ENCODE measurements at regions not wholly inside any gene's neighbourhood (a gene's known extent, or its start where the extent isn't known, plus 50 kb on each side); places are given as distances from the start of the nearest gene placed in this dataset.

GRCh38 chr2:8121022-8121825 is 560.6 kb upstream of the ID2 start:
- no peaks in the 10 kb centered on the region for H3K36me3 ChIP-seq (ENCODE audit: control insufficient read depth, low read length)
- H3K4me3 ChIP-seq (ENCODE audit: low read length): no peak overlapping the region
- H3K9me3 ChIP-seq (ENCODE audit: control insufficient read depth, insufficient read depth, low read length): no peaks in the 10 kb centered on the region
- no peak for TF ChIP-seq EZH2phosphoT487 (IDR thresholded peaks at IDR 0.05; ENCODE audit: borderline replicate concordance, low read length)
- no peaks in the 10 kb centered on the region for H3K79me2 ChIP-seq (ENCODE audit: control insufficient read depth, low read length)
- no peaks in the 10 kb centered on the region for H3F3A ChIP-seq (ENCODE audit: control insufficient read depth, insufficient read depth)
- no peak overlapping the region for H3K4me2 ChIP-seq (ENCODE audit: low read length)
- no peak overlapping the region for H3K27ac ChIP-seq (ENCODE audit: low read depth, low read length)
- peaks cover 7% of the 10 kb centered on the region for H3K4me1 ChIP-seq (ENCODE audit: control insufficient read depth, low read length)
- no peaks in the 10 kb centered on the region for H4K20me1 ChIP-seq (ENCODE audit: control insufficient read depth, insufficient read depth, low read depth, low read length)
- no peaks in the 10 kb centered on the region for H3K27me3 ChIP-seq (ENCODE audit: control insufficient read depth, low read length)
- no peaks in the 10 kb centered on the region for H3K9me2 ChIP-seq (replicated peaks; ENCODE audit: control insufficient read depth, low read length)

DNA sequence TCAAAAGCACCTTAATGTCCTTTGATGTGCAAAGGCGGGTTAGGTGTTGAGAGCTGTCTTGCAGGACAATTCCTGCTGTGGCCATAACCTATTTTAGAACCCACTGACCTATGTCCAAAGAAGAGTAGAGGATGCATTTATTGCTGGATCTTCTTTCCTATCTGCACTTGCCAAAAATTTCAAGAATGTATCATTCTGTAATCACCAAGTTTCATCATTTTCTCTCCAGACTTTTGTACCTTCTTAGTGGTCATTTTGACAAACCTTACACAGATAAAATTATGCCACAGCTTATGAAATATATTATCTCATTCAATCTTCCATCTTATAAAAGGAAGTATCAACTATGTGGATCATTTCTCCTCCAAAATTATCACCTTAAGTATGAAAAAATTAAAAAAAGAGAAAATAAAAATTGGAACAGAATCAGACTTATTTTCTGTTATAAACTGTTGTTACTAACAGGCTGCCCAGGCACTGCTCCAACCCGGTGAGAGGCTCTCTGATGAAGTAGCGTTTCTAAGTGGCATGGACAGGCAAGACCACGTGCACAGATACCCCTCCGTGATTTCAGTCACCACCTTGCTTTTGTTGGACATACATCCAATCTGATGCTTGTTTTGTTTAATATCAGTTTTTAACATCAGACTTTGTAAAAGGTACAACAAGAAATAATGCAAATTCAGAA is 559.9 kb upstream of the ID2 start:
- peaks cover under 1% of the 10 kb centered on the region; the same call in 1 of the 2 replicates for H3K4me1 ChIP-seq (ENCODE audit: control insufficient read depth, low read length)
- TF ChIP-seq EZH2phosphoT487 (IDR thresholded peaks at IDR 0.05; ENCODE audit: borderline replicate concordance, low read length) (no peak), CTCF (IDR thresholded peaks at IDR 0.05; ENCODE audit: low read depth, low read length, poor library complexity, severe bottlenecking) (no peak)
- H3K36me3 ChIP-seq (ENCODE audit: control insufficient read depth, low read length): no peaks in the 10 kb centered on the region
- no peaks in the 10 kb centered on the region for H3F3A ChIP-seq (ENCODE audit: control insufficient read depth, insufficient read depth)
- H3K9me3 ChIP-seq (ENCODE audit: control insufficient read depth, insufficient read depth, low read length): no peaks in the 10 kb centered on the region
- H3K79me2 ChIP-seq (ENCODE audit: control insufficient read depth, low read length): no peaks in the 10 kb centered on the region
- no peak overlapping the region for H3K27ac ChIP-seq (ENCODE audit: low read depth, low read length)
- no peak overlapping the region for H3K4me3 ChIP-seq (ENCODE audit: low read length)
- no peaks in the 10 kb centered on the region for H3K9me2 ChIP-seq (replicated peaks; ENCODE audit: control insufficient read depth, low read length)
- H4K20me1 ChIP-seq (ENCODE audit: control insufficient read depth, insufficient read depth, low read depth, low read length): no peaks in the 10 kb centered on the region
- H3K27me3 ChIP-seq (ENCODE audit: control insufficient read depth, low read length): no peaks in the 10 kb centered on the region
- H3K4me2 ChIP-seq (ENCODE audit: low read length): no peak overlapping the region

DNA sequence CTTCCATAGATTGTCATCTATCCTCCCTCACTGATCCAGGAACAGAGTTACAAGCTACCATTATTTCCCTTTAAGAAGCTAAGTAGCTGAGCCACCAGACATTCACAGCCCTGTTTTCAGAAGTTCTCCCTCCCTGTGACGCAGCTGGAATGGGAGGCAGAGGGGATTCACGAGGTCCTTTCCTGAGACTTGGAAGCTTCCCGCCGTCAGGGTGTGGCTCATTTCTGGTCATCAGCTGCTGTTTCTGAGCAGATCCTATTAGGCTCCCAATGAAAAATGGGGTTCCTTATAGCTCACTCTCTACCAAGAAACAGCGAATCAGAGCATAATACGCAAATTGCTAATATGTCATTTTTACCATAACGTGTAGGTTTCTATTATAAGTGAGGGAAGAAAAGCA is 559.3 kb upstream of the ID2 start:
- Histone ChIP-seq H3K4me2 (ENCODE audit: low read length) (no peak overlapping the region), H3K36me3 (ENCODE audit: control insufficient read depth, low read length) (no peaks in the 10 kb centered on the region), H3K79me2 (ENCODE audit: control insufficient read depth, low read length) (no peaks in the 10 kb centered on the region), H4K20me1 (ENCODE audit: control insufficient read depth, insufficient read depth, low read depth, low read length) (no peaks in the 10 kb centered on the region), H3F3A (ENCODE audit: control insufficient read depth, insufficient read depth) (no peaks in the 10 kb centered on the region), H3K4me1 (ENCODE audit: control insufficient read depth, low read length) (no peaks in the 10 kb centered on the region), H3K4me3 (ENCODE audit: low read length) (no peak overlapping the region), H3K9me2 (replicated peaks; ENCODE audit: control insufficient read depth, low read length) (no peaks in the 10 kb centered on the region), H3K27me3 (ENCODE audit: control insufficient read depth, low read length) (no peaks in the 10 kb centered on the region), H3K27ac (ENCODE audit: low read depth, low read length) (no peak overlapping the region), H3K9me3 (ENCODE audit: control insufficient read depth, insufficient read depth, low read length) (no peaks in the 10 kb centered on the region)
- no peak for TF ChIP-seq CTCF (IDR thresholded peaks at IDR 0.05; ENCODE audit: low read depth, low read length, poor library complexity, severe bottlenecking)

DNA sequence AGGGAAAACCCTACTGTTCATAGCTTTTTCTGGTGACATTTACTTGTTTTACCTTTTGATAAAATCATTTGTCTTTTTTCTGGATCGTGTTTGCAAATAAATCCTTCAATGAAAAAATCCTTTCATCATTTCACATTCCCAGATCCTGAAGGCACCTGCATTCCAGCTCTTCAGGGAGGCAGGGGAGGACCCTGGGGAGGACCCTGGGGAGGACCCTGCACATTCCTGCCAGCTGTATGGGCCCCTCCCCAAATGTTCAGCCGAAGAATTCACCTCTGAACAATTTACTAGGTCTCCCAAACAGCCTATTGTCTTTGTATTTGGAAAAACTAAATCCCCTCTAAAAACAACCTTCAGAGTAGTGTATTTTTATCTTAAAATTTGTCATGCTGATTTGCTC is 558.4 kb upstream of the ID2 start:
- no peak overlapping the region for H3K4me3 ChIP-seq (ENCODE audit: low read length)
- TF ChIP-seq CTCF (IDR thresholded peaks at IDR 0.05; ENCODE audit: low read depth, low read length, poor library complexity, severe bottlenecking) (no peak), EZH2phosphoT487 (IDR thresholded peaks at IDR 0.05; ENCODE audit: borderline replicate concordance, low read length) (no peak)
- H3K9me2 ChIP-seq (replicated peaks; ENCODE audit: control insufficient read depth, low read length): no peaks in the 10 kb centered on the region
- no peaks in the 10 kb centered on the region for H3K27me3 ChIP-seq (ENCODE audit: control insufficient read depth, low read length)
- no peaks in the 10 kb centered on the region for H3K79me2 ChIP-seq (ENCODE audit: control insufficient read depth, low read length)
- H3K36me3 ChIP-seq (ENCODE audit: control insufficient read depth, low read length): no peaks in the 10 kb centered on the region
- H3F3A ChIP-seq (ENCODE audit: control insufficient read depth, insufficient read depth): no peaks in the 10 kb centered on the region
- no peak overlapping the region for H3K27ac ChIP-seq (ENCODE audit: low read depth, low read length)
- H3K4me2 ChIP-seq (ENCODE audit: low read length): no peak overlapping the region
- H4K20me1 ChIP-seq (ENCODE audit: control insufficient read depth, insufficient read depth, low read depth, low read length): no peaks in the 10 kb centered on the region
- H3K4me1 ChIP-seq (ENCODE audit: control insufficient read depth, low read length): no peaks in the 10 kb centered on the region
- H3K9me3 ChIP-seq (ENCODE audit: control insufficient read depth, insufficient read depth, low read length): no peaks in the 10 kb centered on the region

Measured in DOHH2 (cell line).